ENCODE measurements at regions not wholly inside any gene's neighbourhood (a gene's known extent, or its start where the extent isn't known, plus 50 kb on each side); places are given as distances from the start of the nearest gene placed in this dataset.

DNA sequence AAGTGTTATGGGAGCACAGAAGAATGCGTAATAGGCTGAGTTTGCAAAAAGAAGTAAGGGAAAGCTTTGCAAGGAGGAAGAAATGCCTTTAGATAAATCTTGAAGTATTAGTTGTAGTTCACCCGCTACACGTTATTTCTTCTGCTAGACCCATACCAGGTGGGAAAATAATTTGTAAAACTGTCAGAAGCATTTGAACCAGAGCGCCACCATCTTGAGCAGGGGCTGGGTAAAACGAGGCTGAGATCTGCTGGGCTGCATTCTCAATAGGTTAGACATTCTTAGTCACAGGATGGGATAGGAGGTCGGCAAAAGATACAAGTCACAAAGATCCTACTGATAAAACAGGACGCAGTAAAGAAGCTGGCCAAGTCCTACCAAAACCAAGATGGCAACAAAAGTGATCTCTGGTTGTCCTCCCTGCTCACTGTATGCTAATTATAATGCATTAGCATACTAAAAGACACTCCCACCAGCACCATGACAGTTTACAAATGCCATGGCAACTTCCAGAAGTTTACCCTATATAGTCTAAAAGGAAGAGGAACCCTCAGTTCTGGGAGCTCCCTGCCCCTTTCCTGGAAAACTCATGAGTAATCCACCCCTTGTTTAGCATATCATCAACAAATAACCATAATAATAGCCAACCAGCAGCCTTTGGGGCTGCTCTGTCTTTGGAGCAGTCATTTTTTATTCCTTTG is 50.0 kb upstream of the ZNF280D start:
- no peak overlapping the region for H3K27ac ChIP-seq
- no peaks in the 10 kb centered on the region for H3K9me3 ChIP-seq
- no peak overlapping the region for H3K4me2 ChIP-seq
- no peak for TF ChIP-seq Cebpa-rat (IDR thresholded peaks at IDR 0.05)
- H4K20me1 ChIP-seq = no peaks in the 10 kb centered on the region
- no peak overlapping the region for H3K4me3 ChIP-seq
- no peaks in the 10 kb centered on the region for H3K27me3 ChIP-seq
- H3K9ac ChIP-seq = no peak overlapping the region
- H3K4me1 ChIP-seq = no peaks in the 10 kb centered on the region
- H3K36me3 ChIP-seq = no peaks in the 10 kb centered on the region
